IMR-90 (cell line): ENCODE measurements at regions not wholly inside any gene's neighbourhood (a gene's known extent, or its start where the extent isn't known, plus 50 kb on each side); places are given as distances from the start of the nearest gene placed in this dataset.

ENCODE experiments used
- ATAC-seq: fragments of 200-7000 bp; cut with Tn5 transposase; 2 replicates; pipeline ENCODE4 v1.9.1; 2020; ENCODE audit warnings: low read depth, mild to moderate bottlenecking, moderate library complexity
- BruUV-seq: library from RNA; stranded (reverse); fragments of 400-500 nt; replicated peaks from 2 replicates; lab custom pipeline; 2021; lab: Mats Ljungman, UMichigan
- CTCF ChIA-PET: fragments of 300-600 bp; formaldehyde crosslinking; extraction: SDS; loops from one replicate; lab custom pipeline; 2021; ENCODE audit warnings: antibody characterized with exemption; lab: Yijun Ruan, JAX
- POLR2A ChIA-PET: fragments of 300-600 bp; sonication (Branson Sonifier 250); formaldehyde crosslinking; loops from one replicate; lab custom pipeline; 2022; ENCODE audit warnings: antibody characterized with exemption; ENCODE audit not compliant: unreplicated experiment; lab: Charles Lee
- DNase-seq: peaks from one replicate; pipeline ENCODE4 v3.0.0; 2013
- H2AFZ ChIP-seq: replicated peaks from 2 replicates; pipeline ENCODE3; 2013; ENCODE audit warnings: low read length, mild to moderate bottlenecking; ENCODE audit not compliant: poor library complexity
- H2AK5ac ChIP-seq: 2 replicates; pipeline ENCODE4 v1.6.1; 2013; ENCODE audit warnings: low read depth, low read length, inconsistent platforms
- H2AK9ac ChIP-seq: replicated peaks from 2 replicates; pipeline ENCODE3; 2013; ENCODE audit warnings: mild to moderate bottlenecking, low read depth, low read length, moderate library complexity; ENCODE audit not compliant: poor library complexity
- H2BK120ac ChIP-seq: 2 replicates; pipeline ENCODE4 v1.6.1; 2013; ENCODE audit warnings: low read depth, low read length, inconsistent platforms
- H2BK15ac ChIP-seq: 3 replicates; pipeline ENCODE4 v1.6.1; 2013; ENCODE audit warnings: low read depth, low read length, inconsistent platforms
- H2BK20ac ChIP-seq: 2 replicates; pipeline ENCODE4 v1.6.1; 2013; ENCODE audit warnings: low read depth, mild to moderate bottlenecking, inconsistent platforms, low read length, moderate library complexity
- H2BK5ac ChIP-seq: 2 replicates; pipeline ENCODE4 v1.6.1; 2013; ENCODE audit warnings: mild to moderate bottlenecking, low read depth, low read length, inconsistent platforms; ENCODE audit not compliant: poor library complexity, severe bottlenecking
- H3K14ac ChIP-seq: replicated peaks from 2 replicates; pipeline ENCODE4 v1.6.1; 2013; ENCODE audit warnings: low read depth, low read length, inconsistent platforms
- H3K18ac ChIP-seq: 2 replicates; pipeline ENCODE4 v1.6.1; 2013; ENCODE audit warnings: low read depth, low read length, control low read depth
- H3K23ac ChIP-seq: 2 replicates; pipeline ENCODE4 v1.6.1; 2013; ENCODE audit warnings: low read depth, low read length, inconsistent platforms
- H3K27ac ChIP-seq: 2 replicates; pipeline ENCODE4 v1.5.1; 2013; ENCODE audit warnings: mild to moderate bottlenecking, control low read depth, low read length; ENCODE audit not compliant: insufficient read depth
- H3K27me3 ChIP-seq: 2 replicates; pipeline ENCODE4 v1.6.1; 2013; ENCODE audit warnings: low read length; ENCODE audit not compliant: control insufficient read depth, insufficient read depth
- H3K36me3 ChIP-seq: 2 replicates; pipeline ENCODE4 v1.6.1; 2013; ENCODE audit warnings: low read length, mixed read lengths; ENCODE audit not compliant: control insufficient read depth, insufficient read depth
- H3K4ac ChIP-seq: 2 replicates; pipeline ENCODE4 v1.6.1; 2013; ENCODE audit warnings: low read depth, low read length, inconsistent platforms
- H3K4me1 ChIP-seq: 2 replicates; pipeline ENCODE4 v1.6.1; 2013; ENCODE audit warnings: low read length, mixed read lengths; ENCODE audit not compliant: control insufficient read depth, insufficient read depth
- H3K4me2 ChIP-seq: 2 replicates; pipeline ENCODE4 v1.6.1; 2013; ENCODE audit warnings: low read depth, mild to moderate bottlenecking, control low read depth, low read length, moderate library complexity
- H3K4me3 ChIP-seq: 2 replicates; pipeline ENCODE4 v1.5.1; 2013; ENCODE audit warnings: low read depth, mild to moderate bottlenecking, control low read depth, low read length, moderate library complexity; ENCODE audit not compliant: insufficient read depth
- H3K56ac ChIP-seq: 2 replicates; pipeline ENCODE4 v1.6.1; 2013; ENCODE audit warnings: low read length, inconsistent platforms; ENCODE audit not compliant: insufficient read depth; ENCODE audit errors: extremely low read depth
- H3K79me1 ChIP-seq, 2 experiments: 2 replicates each; pipeline ENCODE4 v1.6.1; 2013; ENCODE audit warnings: low read length in 2 of 2, inconsistent platforms in 1 of 2, low read depth in 1 of 2
- H3K9ac ChIP-seq: 2 replicates; pipeline ENCODE4 v1.6.1; 2013; ENCODE audit warnings: low read depth, low read length, control low read depth
- H3K9me1 ChIP-seq: 2 replicates; pipeline ENCODE4 v1.6.1; 2013; ENCODE audit warnings: low read length, inconsistent platforms; ENCODE audit not compliant: insufficient read depth
- H3K9me3 ChIP-seq: 2 replicates; pipeline ENCODE4 v1.6.1; 2013; ENCODE audit warnings: low read length; ENCODE audit not compliant: control insufficient read depth, insufficient read depth
- H4K20me1 ChIP-seq: 2 replicates; pipeline ENCODE4 v1.6.1; 2013; ENCODE audit warnings: low read length, inconsistent platforms; ENCODE audit not compliant: insufficient read depth
- H4K5ac ChIP-seq: 2 replicates; pipeline ENCODE4 v1.6.1; 2013; ENCODE audit warnings: mild to moderate bottlenecking, low read depth, low read length, control low read depth
- H4K8ac ChIP-seq, 2 experiments: 2 replicates each; pipeline ENCODE4 v1.6.1; 2013; ENCODE audit warnings: low read depth in 2 of 2, low read length in 2 of 2, control low read depth in 1 of 2, inconsistent platforms in 1 of 2
- H4K91ac ChIP-seq: 2 replicates; pipeline ENCODE4 v1.6.1; 2013; ENCODE audit warnings: low read depth, low read length, inconsistent platforms; ENCODE audit not compliant: insufficient read depth
- BHLHE40 ChIP-seq: fragments of 150-350 bp; IDR thresholded peaks from 2 replicates; pipeline ENCODE4 v1.6.1; 2016; ENCODE audit warnings: mild to moderate bottlenecking, low read depth, low read length
- MAFK ChIP-seq: IDR thresholded peaks from 2 replicates; pipeline ENCODE4 v1.6.1; 2012; ENCODE audit warnings: low read depth, low read length, improper control_type of control experiment
- MAZ ChIP-seq: IDR thresholded peaks from 2 replicates; pipeline ENCODE4 v1.6.1; 2012; ENCODE audit warnings: low read depth, mild to moderate bottlenecking, low read length, improper control_type of control experiment, moderate library complexity, borderline replicate concordance
- NFE2L2 ChIP-seq: fragments of 150-350 bp; IDR thresholded peaks from 2 replicates; pipeline ENCODE4 v1.6.1; 2016; ENCODE audit warnings: low read depth, mild to moderate bottlenecking, low read length
- RCOR1 ChIP-seq: IDR thresholded peaks from 2 replicates; pipeline ENCODE4 v1.6.1; 2012; ENCODE audit warnings: mild to moderate bottlenecking, low read length, improper control_type of control experiment; ENCODE audit not compliant: insufficient replicate concordance
- whole genome bisulfite sequencing, 2 experiments: methylation state at CpG; one replicate each; pipeline versions ENCODE4 v1.1.5 to v1.1.7; 2013; ENCODE audit warnings: missing lambda C conversion rate in 2 of 2; ENCODE audit not compliant: insufficient read length in 1 of 2; ENCODE audit errors: extremely low coverage in 2 of 2; 5-methylcytosine and 5-hydroxymethylcytosine counted together
- dilution Hi-C: fragments of 300-500 bp; cut with HindIII; formaldehyde crosslinking; loops from one replicate; pipeline ENCODE4 v1.14.3; 2018; ENCODE audit warnings: low sequenced_read_pairs; ENCODE audit not compliant: unreplicated experiment
- in situ Hi-C: fragments of 300-500 bp; cut with MboI; formaldehyde crosslinking; loops from 3 replicates; pipeline ENCODE4 v1.14.3; 2019; ENCODE audit warnings: low sequenced_read_pairs, inconsistent platforms, mixed read lengths
- intact Hi-C: fragments of 100-400 bp; cut with micrococcal nuclease; formaldehyde crosslinking; loops from 2 replicates; pipeline ENCODE4 v1.10.0; 2022

DNA sequence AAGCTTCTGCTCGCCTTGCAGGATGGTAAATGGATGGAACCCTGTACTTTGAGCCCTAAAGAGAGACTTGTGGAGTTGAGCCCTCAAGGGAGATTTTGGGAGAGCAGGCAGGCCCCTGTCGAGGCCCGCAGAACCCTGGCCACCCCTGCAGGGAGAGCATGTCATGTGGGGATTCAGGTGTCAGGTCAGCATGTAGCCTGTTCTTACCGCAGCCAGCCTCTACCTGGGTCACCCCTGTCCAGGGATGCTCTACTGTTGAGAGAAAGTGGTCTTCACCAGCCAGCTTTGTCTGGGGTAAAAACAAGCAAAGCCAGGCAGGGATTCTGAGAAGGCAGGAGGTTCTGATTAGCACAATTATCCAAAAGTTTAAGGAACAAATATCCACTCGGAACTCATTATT lies 55.6 kb upstream of the PROKR2 start:
- H3K18ac ChIP-seq, result no peak overlapping the region
- no peak overlapping the region for H3K4ac ChIP-seq
- no peaks in the 10 kb centered on the region for H3K36me3 ChIP-seq
- H4K8ac ChIP-seq, result no peak overlapping the region
- no peak overlapping the region for H4K91ac ChIP-seq
- no peak overlapping the region for H3K4me2 ChIP-seq
- no peak overlapping the region for H3K27ac ChIP-seq
- H2BK5ac ChIP-seq, result no peak overlapping the region
- no peak overlapping the region for H3K23ac ChIP-seq
- CTCF ChIA-PET, result no interaction called here
- no peak overlapping the region for H2BK20ac ChIP-seq
- H2AK9ac ChIP-seq, result no peak overlapping the region
- POLR2A ChIA-PET, result no interaction called here
- in situ Hi-C loops (no loop called here), intact Hi-C loops (no loop called here), dilution Hi-C loops (no loop called here)
- H3K4me3 ChIP-seq, result no peak overlapping the region
- ATAC-seq, result no peak
- no peak overlapping the region for H2BK15ac ChIP-seq
- H3K56ac ChIP-seq, result no peak overlapping the region
- no TSS peak for BruUV-seq
- WGBS, 2 experiments, result no CpG with 5 or more reads among the region's 5 CpGs
- TF ChIP-seq BHLHE40, result no peak
- no peak for TF ChIP-seq MAZ
- no peak for TF ChIP-seq MAFK
- no peak for TF ChIP-seq RCOR1
- no peak for TF ChIP-seq NFE2L2
- H3K79me1 ChIP-seq, result no peaks in the 10 kb centered on the region
- H3K9ac ChIP-seq, result no peak overlapping the region
- DNase-seq, result no peak
- no peaks in the 10 kb centered on the region for H4K20me1 ChIP-seq
- no peaks in the 10 kb centered on the region for H3K4me1 ChIP-seq
- H2AFZ ChIP-seq, result no peak overlapping the region
- H4K5ac ChIP-seq, result no peak overlapping the region
- H3K27me3 ChIP-seq, result no peaks in the 10 kb centered on the region
- H3K9me1 ChIP-seq, result no peaks in the 10 kb centered on the region
- no peak overlapping the region for H3K14ac ChIP-seq
- no peaks in the 10 kb centered on the region for H3K9me3 ChIP-seq
- no peak overlapping the region for H2AK5ac ChIP-seq
- H2BK120ac ChIP-seq, result no peak overlapping the region
